Endothelial cell of umbilical vein (primary cell): ENCODE measurements at regions not wholly inside any gene's neighbourhood (a gene's known extent, or its start where the extent isn't known, plus 50 kb on each side); places are given as distances from the start of the nearest gene placed in this dataset.

Source experiments
- BruUV-seq: library from RNA; stranded (reverse); fragments of 400-500 nt; replicated peaks from 2 replicates; lab custom pipeline; 2021; lab: Mats Ljungman, UMichigan
- CTCF ChIA-PET: fragments of 300-600, 350-600 bp; sonication (Branson Sonifier 250); formaldehyde crosslinking; loops from one replicate; lab custom pipeline; 2021; ENCODE audit warnings: antibody characterized with exemption, inconsistent platforms; lab: Charles Lee
- POLR2A ChIA-PET: fragments of 300-600, 350-600 bp; sonication (Branson Sonifier 250); formaldehyde crosslinking; loops from one replicate; lab custom pipeline; 2021; ENCODE audit warnings: antibody characterized with exemption, inconsistent platforms; lab: Charles Lee
- DNase-seq: peaks from one replicate; pipeline ENCODE4 v3.0.0-alpha.2; 2011; ENCODE audit warnings: low read depth, low spot score
- FAIRE-seq: peaks from 2 replicates; lab custom pipeline; 2011; peaks lifted over from hg19 to GRCh38; lab: Jason Lieb, UNC
- H2AFZ ChIP-seq: 2 replicates; pipeline ENCODE4 v1.6.0; 2012; ENCODE audit warnings: low read depth, low read length, control low read depth, inconsistent platforms
- H3K27ac ChIP-seq: 2 replicates; pipeline ENCODE4 v1.5.1; 2011; ENCODE audit warnings: low read depth, mild to moderate bottlenecking, control low read depth, low read length, moderate library complexity; ENCODE audit not compliant: insufficient read depth
- H3K27me3 ChIP-seq, 2 experiments: 2 replicates each; pipeline versions ENCODE4 v1.6.0 to v1.6.1; 2011; ENCODE audit warnings: low read length in 2 of 2, mixed read lengths in 1 of 2; ENCODE audit not compliant: control insufficient read depth in 2 of 2, insufficient read depth in 2 of 2
- H3K36me3 ChIP-seq, 2 experiments: 2 replicates in 1 of 2; 3 replicates in 1 of 2; pipeline ENCODE4 v1.5.1; 2011; ENCODE audit warnings: low read length in 2 of 2, mild to moderate bottlenecking in 1 of 2, moderate library complexity in 1 of 2; ENCODE audit not compliant: control insufficient read depth in 2 of 2, insufficient read depth in 2 of 2; ENCODE audit errors: extremely low read depth in 1 of 2
- H3K4me1 ChIP-seq: 3 replicates; pipeline ENCODE4 v1.5.1; 2011; ENCODE audit warnings: mild to moderate bottlenecking, low read length; ENCODE audit not compliant: control insufficient read depth, insufficient read depth; ENCODE audit errors: extremely low read depth
- H3K4me2 ChIP-seq: 2 replicates; pipeline ENCODE4 v1.6.1; 2011; ENCODE audit warnings: low read length, control low read depth, mixed read lengths; ENCODE audit not compliant: insufficient read depth
- H3K4me3 ChIP-seq, 3 experiments: fragments of 200-600 bp in 1 of 3; sonication (generic), shearing (Covaris generic) in 1 of 3; replicated peaks in 1 of 3; 2 replicates each; pipeline ENCODE4 v1.5.1; 2011 to 2016; ENCODE audit warnings: control low read depth in 3 of 3, low read length in 3 of 3, mild to moderate bottlenecking in 2 of 3, inconsistent platforms in 1 of 3, low read depth in 1 of 3, moderate library complexity in 1 of 3; ENCODE audit not compliant: insufficient read depth in 1 of 3
- H3K79me2 ChIP-seq: 2 replicates; pipeline ENCODE4 v1.6.0; 2012; ENCODE audit warnings: low read length, inconsistent platforms; ENCODE audit not compliant: control insufficient read depth, insufficient read depth
- H3K9ac ChIP-seq: replicated peaks from 2 replicates; pipeline ENCODE3; 2011; ENCODE audit warnings: low read length, control low read depth; ENCODE audit not compliant: insufficient read depth; ENCODE audit errors: extremely low read depth
- H3K9me1 ChIP-seq: replicated peaks from 3 replicates; pipeline ENCODE4 v1.6.0; 2011; ENCODE audit warnings: mild to moderate bottlenecking, low read length; ENCODE audit not compliant: control insufficient read depth, insufficient read depth; ENCODE audit errors: extremely low read depth
- H3K9me3 ChIP-seq: replicated peaks from 2 replicates; pipeline ENCODE4 v1.5.1; 2012; ENCODE audit warnings: low read length, inconsistent platforms; ENCODE audit not compliant: control insufficient read depth, insufficient read depth
- H4K20me1 ChIP-seq: replicated peaks from 2 replicates; pipeline ENCODE3; 2011; ENCODE audit warnings: mild to moderate bottlenecking, low read length; ENCODE audit not compliant: control insufficient read depth, insufficient read depth; ENCODE audit errors: extremely low read depth
- EZH2 ChIP-seq: IDR thresholded peaks from 2 replicates; pipeline ENCODE4 v1.6.1; 2012; ENCODE audit warnings: borderline replicate concordance, low read depth, mild to moderate bottlenecking, moderate library complexity, low read length, inconsistent platforms; ENCODE audit not compliant: severe bottlenecking
- FOS ChIP-seq: IDR thresholded peaks from 2 replicates; pipeline ENCODE4 v1.6.1; 2011; ENCODE audit warnings: mild to moderate bottlenecking, low read length, moderate library complexity, borderline replicate concordance; ENCODE audit not compliant: insufficient read depth
- GATA2 ChIP-seq: IDR thresholded peaks from 2 replicates; pipeline ENCODE4 v1.7.0; 2011; ENCODE audit warnings: low read depth, mild to moderate bottlenecking, moderate library complexity, mixed read lengths, low read length; ENCODE audit not compliant: insufficient read length, insufficient read depth
- JUN ChIP-seq: IDR thresholded peaks from 2 replicates; pipeline ENCODE4 v1.6.1; 2011; ENCODE audit warnings: borderline replicate concordance, low read depth; ENCODE audit not compliant: insufficient read length, insufficient read depth
- MYC ChIP-seq: IDR thresholded peaks from one replicate; pipeline ENCODE4 v1.6.1; 2011; ENCODE audit warnings: mild to moderate bottlenecking, low read depth, low read length
- POLR2A ChIP-seq: IDR thresholded peaks from 2 replicates; pipeline ENCODE4 v1.6.1; 2012; ENCODE audit warnings: low read depth, mild to moderate bottlenecking, control low read depth, low read length
- POLR2AphosphoS5 ChIP-seq: IDR thresholded peaks from 2 replicates; pipeline ENCODE4 v1.6.1; 2012; ENCODE audit warnings: low read depth, mild to moderate bottlenecking, control low read depth, low read length, moderate library complexity; ENCODE audit not compliant: insufficient read depth
- dilution Hi-C: fragments of 300-500 bp; cut with MboI; formaldehyde crosslinking; loops from one replicate; pipeline ENCODE4 v1.15.0; 2019; ENCODE audit warnings: low sequenced_read_pairs; ENCODE audit not compliant: extremely low pct_ligation_motif_present
- intact Hi-C: fragments of 100-400 bp; cut with micrococcal nuclease; formaldehyde crosslinking; loops from one replicate; pipeline ENCODE4 v1.10.0; 2022
- TF ChIP-seq, protein P1 (sequence below), 2 donors: IDR thresholded peaks; 1 replicate in 1 of 2; 2 replicates in 1 of 2; pipeline ENCODE4 v1.5.1; 2011; ENCODE audit warnings: low read length in 2 of 2, mild to moderate bottlenecking in 2 of 2, moderate library complexity in 2 of 2, control low read depth in 1 of 2, inconsistent platforms in 1 of 2, low read depth in 1 of 2; ENCODE audit not compliant: insufficient read depth in 1 of 2; ENCODE audit errors: extremely low read depth in 1 of 2
- TF ChIP-seq, protein P2 (sequence below): IDR thresholded peaks from 2 replicates; pipeline ENCODE4 v1.6.1; 2011; ENCODE audit not compliant: insufficient read depth, insufficient read length

DNA sequence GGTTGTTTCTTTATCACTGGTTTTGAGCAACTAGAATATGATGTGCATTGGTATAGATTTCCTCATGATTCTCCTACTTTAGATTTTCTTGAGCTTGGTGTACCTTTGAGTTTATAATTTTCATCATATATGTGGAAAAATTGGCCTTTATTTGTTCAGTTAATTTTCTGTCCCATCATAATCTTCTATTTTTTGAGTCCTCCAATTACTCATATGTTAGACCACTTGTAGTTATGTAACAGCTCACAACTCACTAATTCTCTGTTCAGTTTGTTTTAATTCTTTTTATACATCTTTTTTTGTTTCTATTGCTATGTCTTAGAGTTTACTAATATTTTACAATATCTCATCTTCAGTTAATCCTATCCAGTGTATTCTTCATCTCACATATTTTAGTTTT, 81.3 kb upstream of the LAMA2 start:
- H2AFZ ChIP-seq = no peak overlapping the region
- H3K27ac ChIP-seq = no peak overlapping the region
- DNase-seq (no peak), FAIRE-seq (no peak)
- peaks cover 10% of the 10 kb centered on the region for H3K4me1 ChIP-seq
- ChIA-PET CTCF (interaction anchor here (1.6 kb wide), 1 partner anchor 450 kb away, joined by 5 read pairs; no protein-coding TSS in a partner anchor), POLR2A (no interaction called here)
- no peaks in the 10 kb centered on the region for H3K79me2 ChIP-seq
- no peak overlapping the region for H3K4me2 ChIP-seq
- H3K9ac ChIP-seq = no peak overlapping the region
- H3K9me3 ChIP-seq = no peaks in the 10 kb centered on the region
- H3K27me3 ChIP-seq = peaks cover 0 to 4% of the 10 kb centered on the region in 2 experiments
- TF ChIP-seq POLR2AphosphoS5 (no peak), FOS (no peak), GATA2 (no peak), MYC (no peak), JUN (no peak), POLR2A (no peak), EZH2 (no peak)
- TF ChIP-seq, protein P1, sequence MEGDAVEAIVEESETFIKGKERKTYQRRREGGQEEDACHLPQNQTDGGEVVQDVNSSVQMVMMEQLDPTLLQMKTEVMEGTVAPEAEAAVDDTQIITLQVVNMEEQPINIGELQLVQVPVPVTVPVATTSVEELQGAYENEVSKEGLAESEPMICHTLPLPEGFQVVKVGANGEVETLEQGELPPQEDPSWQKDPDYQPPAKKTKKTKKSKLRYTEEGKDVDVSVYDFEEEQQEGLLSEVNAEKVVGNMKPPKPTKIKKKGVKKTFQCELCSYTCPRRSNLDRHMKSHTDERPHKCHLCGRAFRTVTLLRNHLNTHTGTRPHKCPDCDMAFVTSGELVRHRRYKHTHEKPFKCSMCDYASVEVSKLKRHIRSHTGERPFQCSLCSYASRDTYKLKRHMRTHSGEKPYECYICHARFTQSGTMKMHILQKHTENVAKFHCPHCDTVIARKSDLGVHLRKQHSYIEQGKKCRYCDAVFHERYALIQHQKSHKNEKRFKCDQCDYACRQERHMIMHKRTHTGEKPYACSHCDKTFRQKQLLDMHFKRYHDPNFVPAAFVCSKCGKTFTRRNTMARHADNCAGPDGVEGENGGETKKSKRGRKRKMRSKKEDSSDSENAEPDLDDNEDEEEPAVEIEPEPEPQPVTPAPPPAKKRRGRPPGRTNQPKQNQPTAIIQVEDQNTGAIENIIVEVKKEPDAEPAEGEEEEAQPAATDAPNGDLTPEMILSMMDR (IDR thresholded peaks at IDR 0.05; ENCODE audit: extremely low read depth in 1 of 2, insufficient read depth in 1 of 2, low read depth in 1 of 2, low read length in 2 of 2) = no peak
- TF ChIP-seq, protein P2, sequence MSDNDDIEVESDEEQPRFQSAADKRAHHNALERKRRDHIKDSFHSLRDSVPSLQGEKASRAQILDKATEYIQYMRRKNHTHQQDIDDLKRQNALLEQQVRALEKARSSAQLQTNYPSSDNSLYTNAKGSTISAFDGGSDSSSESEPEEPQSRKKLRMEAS = no peak
- dilution Hi-C loops = no loop called here
- no peaks in the 10 kb centered on the region for H4K20me1 ChIP-seq
- H3K36me3 ChIP-seq = no peaks in the 10 kb centered on the region
- H3K9me1 ChIP-seq = no peaks in the 10 kb centered on the region
- intact Hi-C loops = no loop called here
- H3K4me3 ChIP-seq = no peak overlapping the region
- no TSS peak for BruUV-seq
